ENCODE measurements at regions not wholly inside any gene's neighbourhood (a gene's known extent, or its start where the extent isn't known, plus 50 kb on each side); places are given as distances from the start of the nearest gene placed in this dataset.
A peak's percentile ranks its signal among the peaks of the same experiment; 100 is the strongest.

- no peak for DNase-seq
These were observed 92.7 kb downstream of the ZC3H11B start for GRCh38 chr1:219520241-219520640.

- no peak for DNase-seq
These were observed 94.0 kb downstream of the ZC3H11B start for GRCh38 chr1:219518907-219519248.

- peak; percentile 67 for DNase-seq
These were observed 94.6 kb downstream of the ZC3H11B start for GRCh38 chr1:219518168-219518906.

DNA sequence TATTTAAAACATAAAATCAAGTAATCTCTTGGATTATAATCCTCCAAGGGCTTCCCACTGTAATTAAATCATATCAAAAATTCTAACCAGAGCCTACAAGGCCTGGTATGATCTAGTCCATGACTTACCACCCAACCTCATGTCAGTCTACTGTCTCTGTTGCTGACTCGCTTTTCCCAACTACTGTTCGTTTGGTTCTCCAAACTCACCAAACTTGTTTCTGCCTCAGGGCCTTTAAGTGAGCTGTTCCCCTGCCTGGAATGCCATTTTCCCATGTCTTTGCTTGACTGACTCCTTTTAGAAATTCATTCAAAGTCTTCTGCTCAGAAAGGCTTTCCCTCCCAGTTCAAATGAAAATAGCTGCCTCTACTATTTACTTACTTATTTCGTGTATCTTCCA, 95.9 kb downstream of the ZC3H11B start:
- DNase-seq: no peak

GRCh38 chr1:219514728-219515127, 98.2 kb downstream of the ZC3H11B start:
- DNase-seq: no peak

- DNase-seq: no peak
These were observed 105.5 kb downstream of the ZC3H11B start for GRCh38 chr1:219507437-219507836.

DNA sequence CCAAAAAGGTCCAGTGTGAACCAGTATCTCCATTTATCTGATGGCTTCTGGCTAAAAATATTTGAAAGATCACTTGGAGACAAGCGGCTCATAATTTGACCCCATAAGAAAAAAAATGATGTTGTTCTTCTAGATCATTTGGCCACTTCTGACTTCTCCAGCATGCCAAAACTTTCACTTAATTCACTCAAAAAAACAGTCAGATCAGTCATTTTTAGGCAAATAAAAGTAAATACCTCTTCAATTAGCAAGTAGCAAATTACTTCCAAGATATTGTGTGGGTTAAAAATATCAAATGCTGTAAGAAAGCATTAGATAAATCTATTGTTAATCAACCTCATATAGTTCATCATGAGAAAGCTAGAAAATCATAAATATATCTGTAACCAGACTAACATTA, 106.0 kb downstream of the ZC3H11B start:
- no peak for DNase-seq

GRCh38 chr1:219506473-219506899, 106.4 kb downstream of the ZC3H11B start:
- DNase-seq: no peak

- no peak for DNase-seq
These were observed 107.0 kb downstream of the ZC3H11B start for GRCh38 chr1:219505886-219506285.

- DNase-seq: no peak
These were observed 109.3 kb downstream of the ZC3H11B start for GRCh38 chr1:219503604-219504003.

- no peak for DNase-seq
These were observed 112.5 kb downstream of the ZC3H11B start for GRCh38 chr1:219500327-219500897.

DNA sequence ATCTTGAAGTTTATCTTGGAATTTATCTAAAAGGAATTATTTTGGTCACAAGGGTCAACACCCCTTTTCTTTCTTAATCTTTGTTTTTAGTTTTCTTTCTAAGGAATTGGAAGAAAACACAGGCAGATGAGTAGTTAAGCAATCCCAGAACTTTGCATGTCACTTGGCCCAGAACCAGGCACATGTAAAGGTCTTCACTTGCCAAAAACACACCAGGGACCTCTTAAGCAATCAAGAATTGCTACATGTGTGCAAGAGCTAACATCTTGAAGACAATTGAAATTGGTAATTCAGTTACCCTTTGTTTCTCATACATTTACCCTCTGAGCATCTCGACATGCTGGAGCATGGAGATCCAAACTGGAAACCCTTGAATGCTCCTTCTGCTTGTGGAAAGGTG, 114.2 kb downstream of the ZC3H11B start:
- no peak for DNase-seq

- no peak for DNase-seq
These were observed 117.0 kb downstream of the ZC3H11B start for GRCh38 chr1:219495737-219496408.

- DNase-seq: no peak
These were observed 120.2 kb downstream of the ZC3H11B start for GRCh38 chr1:219492717-219493116.

- DNase-seq: no peak
These were observed 122.3 kb downstream of the ZC3H11B start for GRCh38 chr1:219490566-219490965.

- no peak for DNase-seq
These were observed 123.3 kb downstream of the ZC3H11B start for GRCh38 chr1:219489636-219490035.

DNA sequence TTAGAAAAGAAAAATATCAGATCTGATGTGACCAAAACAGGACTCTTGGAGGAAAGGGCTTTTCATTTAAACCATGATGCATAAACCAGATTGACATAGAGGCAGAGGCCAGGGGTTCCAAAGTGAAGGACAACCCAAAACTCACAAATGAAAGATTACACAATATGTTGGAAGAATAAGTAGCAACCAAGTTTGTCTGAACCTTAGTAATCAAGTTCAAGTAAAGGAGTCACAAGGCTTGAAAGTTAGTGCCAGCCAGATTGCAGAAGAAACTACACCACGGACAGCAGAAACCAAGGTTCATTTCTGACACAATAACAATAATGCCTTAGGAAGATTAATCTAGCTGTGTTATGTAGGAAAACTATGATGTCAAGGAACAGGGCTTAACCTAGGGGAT, 124.6 kb downstream of the ZC3H11B start:
- DNase-seq: no peak

GRCh38 chr1:219483530-219483929, 129.4 kb downstream of the ZC3H11B start:
- no peak for DNase-seq

- DNase-seq: no peak
These were observed 132.9 kb downstream of the ZC3H11B start for GRCh38 chr1:219480011-219480410.

- DNase-seq: no peak
These were observed 134.1 kb downstream of the ZC3H11B start for GRCh38 chr1:219478811-219479210.

DNA sequence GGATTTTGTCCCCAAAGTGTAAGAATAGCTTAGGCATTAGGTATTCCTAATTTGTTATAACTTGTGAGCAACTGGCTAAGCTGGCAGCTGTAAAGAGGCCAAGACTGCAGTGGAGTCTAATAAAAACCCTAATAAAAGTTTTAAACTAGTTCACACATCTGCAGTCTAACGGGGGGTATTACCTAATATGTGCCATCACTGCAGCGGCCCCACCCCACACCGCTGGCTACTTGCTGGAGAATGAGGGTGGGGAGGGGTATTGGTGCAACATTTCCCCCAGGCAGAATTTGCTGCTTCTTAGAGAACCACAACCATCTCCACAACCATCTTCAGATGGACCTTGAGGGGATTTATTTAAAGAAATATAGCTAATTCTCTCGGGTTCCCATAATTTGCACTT, 135.0 kb downstream of the ZC3H11B start:
- DNase-seq: no peak

GRCh38 chr1:219476716-219477115, 136.2 kb downstream of the ZC3H11B start:
- no peak for DNase-seq

GRCh38 chr1:219476116-219476515, 136.8 kb downstream of the ZC3H11B start:
- no peak for DNase-seq

GRCh38 chr1:219472596-219472995, 140.3 kb downstream of the ZC3H11B start:
- DNase-seq: no peak

Measured in T1000 (cell line).